GM23338 (cell line): ENCODE measurements at regions not wholly inside any gene's neighbourhood (a gene's known extent, or its start where the extent isn't known, plus 50 kb on each side); places are given as distances from the start of the nearest gene placed in this dataset.

ENCODE experiments used
- CREB1 ChIP-seq: fragments of 250-450 bp; sonication (Bioruptor Pico); IDR thresholded peaks from 2 replicates; pipeline ENCODE4 v1.5.0; 2020; ENCODE audit warnings: low read depth, mild to moderate bottlenecking, moderate library complexity
- CTCF ChIP-seq, 2 experiments: fragments of 200-600 bp in 1 of 2; sonication (generic) in 1 of 2; conservative IDR thresholded peaks; 2 replicates each; pipeline versions ENCODE4 v1.5.1 to v1.6.1; 2016 to 2017; ENCODE audit warnings: antibody characterized with exemption in 2 of 2, low read depth in 2 of 2, mild to moderate bottlenecking in 2 of 2, moderate library complexity in 1 of 2
- EZH2 ChIP-seq: fragments of 200-600 bp; sonication (generic); IDR thresholded peaks from one replicate; pipeline ENCODE4 v1.8.0; 2017; ENCODE audit warnings: antibody characterized with exemption, mild to moderate bottlenecking, low read depth; ENCODE audit not compliant: unreplicated experiment
- EZH2phosphoT487 ChIP-seq: fragments of 200-600 bp; sonication (generic); IDR thresholded peaks from one replicate; pipeline ENCODE4 v1.8.1; 2018; ENCODE audit warnings: antibody characterized with exemption; ENCODE audit not compliant: unreplicated experiment
- JUNB ChIP-seq: IDR thresholded peaks from one replicate; pipeline ENCODE4 v1.6.1; 2016; ENCODE audit warnings: antibody characterized with exemption; ENCODE audit not compliant: unreplicated experiment
- POLR2AphosphoS5 ChIP-seq: IDR thresholded peaks from 2 replicates; pipeline ENCODE4 v1.6.1; 2016; ENCODE audit warnings: antibody characterized with exemption, low read depth
- REST ChIP-seq: IDR thresholded peaks from one replicate; pipeline ENCODE4 v1.6.1; 2018; ENCODE audit warnings: antibody characterized with exemption; ENCODE audit not compliant: unreplicated experiment
- STAT1 ChIP-seq: IDR thresholded peaks from one replicate; pipeline ENCODE4 v1.6.1; 2016; ENCODE audit warnings: antibody characterized with exemption; ENCODE audit not compliant: unreplicated experiment
- TF ChIP-seq, protein P1 (sequence below): IDR thresholded peaks from 2 replicates; pipeline ENCODE4 v1.6.1; 2016; ENCODE audit warnings: antibody characterized with exemption

- TF ChIP-seq CTCF (conservative IDR thresholded peaks at IDR 0.05; ENCODE audit: low read depth in 2 of 2): no peak
- no peak for TF ChIP-seq REST
- no peak for TF ChIP-seq EZH2
- TF ChIP-seq STAT1: no peak
- TF ChIP-seq, protein P1, sequence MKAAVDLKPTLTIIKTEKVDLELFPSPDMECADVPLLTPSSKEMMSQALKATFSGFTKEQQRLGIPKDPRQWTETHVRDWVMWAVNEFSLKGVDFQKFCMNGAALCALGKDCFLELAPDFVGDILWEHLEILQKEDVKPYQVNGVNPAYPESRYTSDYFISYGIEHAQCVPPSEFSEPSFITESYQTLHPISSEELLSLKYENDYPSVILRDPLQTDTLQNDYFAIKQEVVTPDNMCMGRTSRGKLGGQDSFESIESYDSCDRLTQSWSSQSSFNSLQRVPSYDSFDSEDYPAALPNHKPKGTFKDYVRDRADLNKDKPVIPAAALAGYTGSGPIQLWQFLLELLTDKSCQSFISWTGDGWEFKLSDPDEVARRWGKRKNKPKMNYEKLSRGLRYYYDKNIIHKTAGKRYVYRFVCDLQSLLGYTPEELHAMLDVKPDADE: no peak
- TF ChIP-seq JUNB: no peak
- TF ChIP-seq POLR2AphosphoS5: no peak
- no peak for TF ChIP-seq CREB1 (CRISPR knock-in tag)
- TF ChIP-seq EZH2phosphoT487: no peak
These were observed 115.9 kb downstream of the TM2D1 start for GRCh38 chr1:61609040-61609439.
